ENCODE measurements at regions not wholly inside any gene's neighbourhood (a gene's known extent, or its start where the extent isn't known, plus 50 kb on each side); places are given as distances from the start of the nearest gene placed in this dataset.
"Not testable (repeated sequence)": the region's sequence is repeated elsewhere in the genome, so short reads cannot be mapped to it uniquely, and the experiment has no call there.

- no peak for DNase-seq
- Mint-ChIP-seq H3K4me3 (no peak overlapping the region), H3K9me3 (peaks cover 0 to 17% of the 10 kb centered on the region in 2 donors), H3K36me3 (ENCODE audit: insufficient read depth) (no peaks in the 10 kb centered on the region), H3K27ac (no peak overlapping the region), H3K4me1 (ENCODE audit: low read depth in 2 of 2) (no peaks in the 10 kb centered on the region), H3K27me3 (no peaks in the 10 kb centered on the region)
- no peak for ATAC-seq (replicated peaks)
Observed at GRCh38 chr13:66207610-66208009, 1022.5 kb downstream of the PCDH9 start.

- H3K4me1 Mint-ChIP-seq (ENCODE audit: low read depth in 2 of 2): no peaks in the 10 kb centered on the region
- H3K9me3 Mint-ChIP-seq: peaks cover 0 to 10% of the 10 kb centered on the region in 2 donors
- H3K27me3 Mint-ChIP-seq: no peaks in the 10 kb centered on the region
- no peak overlapping the region for H3K4me3 Mint-ChIP-seq
- no peak overlapping the region for H3K27ac Mint-ChIP-seq
- no peak for ATAC-seq (replicated peaks)
- H3K36me3 Mint-ChIP-seq (ENCODE audit: insufficient read depth): no peaks in the 10 kb centered on the region
- DNase-seq: no peak
Observed at GRCh38 chr13:66205807-66206206, 1024.3 kb downstream of the PCDH9 start.

- H3K4me1 Mint-ChIP-seq (ENCODE audit: low read depth in 2 of 2): no peaks in the 10 kb centered on the region
- no peak overlapping the region for H3K4me3 Mint-ChIP-seq
- no peaks in the 10 kb centered on the region for H3K36me3 Mint-ChIP-seq (ENCODE audit: insufficient read depth)
- DNase-seq (no peak), ATAC-seq (replicated peaks) (no peak)
- no peaks in the 10 kb centered on the region for H3K27me3 Mint-ChIP-seq
- peaks cover 0 to 7% of the 10 kb centered on the region in 2 donors for H3K9me3 Mint-ChIP-seq
- H3K27ac Mint-ChIP-seq: no peak overlapping the region
Observed at GRCh38 chr13:66200555-66200954, 1029.6 kb downstream of the PCDH9 start.

- no peak for ATAC-seq (replicated peaks)
- Mint-ChIP-seq H3K36me3 (ENCODE audit: insufficient read depth) (no peaks in the 10 kb centered on the region), H3K27me3 (no peaks in the 10 kb centered on the region), H3K4me3 (no peak overlapping the region), H3K9me3 (peaks cover 0 to 4% of the 10 kb centered on the region in 2 donors), H3K4me1 (ENCODE audit: low read depth in 2 of 2) (no peaks in the 10 kb centered on the region), H3K27ac (no peak overlapping the region)
- no peak for DNase-seq
Observed at GRCh38 chr13:66195238-66195637, 1034.9 kb downstream of the PCDH9 start.

- Mint-ChIP-seq H3K4me1 (ENCODE audit: low read depth in 2 of 2) (no peaks in the 10 kb centered on the region), H3K36me3 (ENCODE audit: insufficient read depth) (no peaks in the 10 kb centered on the region), H3K9me3 (peaks cover 0 to 4% of the 10 kb centered on the region in 2 donors), H3K27ac (no peak overlapping the region), H3K27me3 (no peaks in the 10 kb centered on the region), H3K4me3 (no peak overlapping the region)
- no peak for DNase-seq
- no peak for ATAC-seq (replicated peaks)
Observed at GRCh38 chr13:66189986-66190385, 1040.2 kb downstream of the PCDH9 start.

- ATAC-seq (replicated peaks) (no peak), DNase-seq (no peak)
- no peak overlapping the region for H3K4me3 Mint-ChIP-seq
- no peaks in the 10 kb centered on the region for H3K27me3 Mint-ChIP-seq
- peaks cover 0 to 14% of the 10 kb centered on the region in 2 donors for H3K9me3 Mint-ChIP-seq
- H3K36me3 Mint-ChIP-seq (ENCODE audit: insufficient read depth): no peaks in the 10 kb centered on the region
- no peaks in the 10 kb centered on the region for H3K4me1 Mint-ChIP-seq (ENCODE audit: low read depth in 2 of 2)
- no peak overlapping the region for H3K27ac Mint-ChIP-seq
Observed at GRCh38 chr13:66180836-66181235, 1049.3 kb downstream of the PCDH9 start.

GRCh38 chr13:66171920-66172319 lies 1058.2 kb downstream of the PCDH9 start:
- peaks cover 0 to 7% of the 10 kb centered on the region in 2 donors for H3K9me3 Mint-ChIP-seq
- H3K4me3 Mint-ChIP-seq: no peak overlapping the region
- no peak for ATAC-seq (replicated peaks)
- H3K4me1 Mint-ChIP-seq (ENCODE audit: low read depth in 2 of 2): no peaks in the 10 kb centered on the region
- no peaks in the 10 kb centered on the region for H3K36me3 Mint-ChIP-seq (ENCODE audit: insufficient read depth)
- no peak overlapping the region for H3K27ac Mint-ChIP-seq
- no peak for DNase-seq
- H3K27me3 Mint-ChIP-seq: no peaks in the 10 kb centered on the region

- DNase-seq (peak in 1 of 3 experiments; percentile 8), ATAC-seq (replicated peaks) (peak; percentile 95)
- peak overlapping the region in 1 of 2 donors; percentile 31 for H3K4me3 Mint-ChIP-seq
- H3K27ac Mint-ChIP-seq: no peak overlapping the region
- H3K9me3 Mint-ChIP-seq: peaks cover 4 to 5% of the 10 kb centered on the region in 2 donors
- no peaks in the 10 kb centered on the region for H3K36me3 Mint-ChIP-seq (ENCODE audit: insufficient read depth)
- no peaks in the 10 kb centered on the region for H3K27me3 Mint-ChIP-seq
- peaks cover 0 to 4% of the 10 kb centered on the region in 2 donors for H3K4me1 Mint-ChIP-seq (ENCODE audit: low read depth in 2 of 2)
Observed at GRCh38 chr13:66162470-66162869, 1067.7 kb downstream of the PCDH9 start.

- H3K27ac Mint-ChIP-seq: no peak overlapping the region
- H3K4me3 Mint-ChIP-seq: no peak overlapping the region
- peaks cover 0 to 4% of the 10 kb centered on the region in 2 donors for H3K4me1 Mint-ChIP-seq (ENCODE audit: low read depth in 2 of 2)
- peaks cover 2 to 5% of the 10 kb centered on the region in 2 donors for H3K9me3 Mint-ChIP-seq
- DNase-seq (no peak), ATAC-seq (replicated peaks) (no peak)
- H3K36me3 Mint-ChIP-seq (ENCODE audit: insufficient read depth): no peaks in the 10 kb centered on the region
- no peaks in the 10 kb centered on the region for H3K27me3 Mint-ChIP-seq
Observed at GRCh38 chr13:66159511-66159910, 1070.6 kb downstream of the PCDH9 start.

- Mint-ChIP-seq H3K4me1 (ENCODE audit: low read depth in 2 of 2) (peaks cover 0 to 1% of the 10 kb centered on the region in 2 donors), H3K27ac (no peak overlapping the region), H3K4me3 (no peak overlapping the region), H3K27me3 (no peaks in the 10 kb centered on the region), H3K9me3 (peaks cover 5 to 7% of the 10 kb centered on the region in 2 donors), H3K36me3 (ENCODE audit: insufficient read depth) (no peaks in the 10 kb centered on the region)
- DNase-seq (no peak), ATAC-seq (replicated peaks) (peak; percentile 61)
Observed at GRCh38 chr13:66154976-66155375, 1075.2 kb downstream of the PCDH9 start.

GRCh38 chr13:66154354-66154753 lies 1075.8 kb downstream of the PCDH9 start:
- H3K27me3 Mint-ChIP-seq: no peaks in the 10 kb centered on the region
- ATAC-seq (replicated peaks) (no peak), DNase-seq (no peak)
- no peaks in the 10 kb centered on the region for H3K36me3 Mint-ChIP-seq (ENCODE audit: insufficient read depth)
- no peak overlapping the region for H3K27ac Mint-ChIP-seq
- H3K4me3 Mint-ChIP-seq: no peak overlapping the region
- H3K9me3 Mint-ChIP-seq: peaks cover 5 to 7% of the 10 kb centered on the region in 2 donors
- peaks cover 0 to 1% of the 10 kb centered on the region in 2 donors for H3K4me1 Mint-ChIP-seq (ENCODE audit: low read depth in 2 of 2)

GRCh38 chr13:66152596-66152995 lies 1077.5 kb downstream of the PCDH9 start:
- no peak for ATAC-seq (replicated peaks)
- H3K27ac Mint-ChIP-seq: no peak overlapping the region
- DNase-seq: no peak
- H3K9me3 Mint-ChIP-seq: peaks cover 5 to 7% of the 10 kb centered on the region in 2 donors
- no peaks in the 10 kb centered on the region for H3K27me3 Mint-ChIP-seq
- H3K4me3 Mint-ChIP-seq: no peak overlapping the region
- no peaks in the 10 kb centered on the region for H3K36me3 Mint-ChIP-seq (ENCODE audit: insufficient read depth)
- H3K4me1 Mint-ChIP-seq (ENCODE audit: low read depth in 2 of 2): peaks cover 0 to 1% of the 10 kb centered on the region in 2 donors

- not testable (repeated sequence) for H3K27me3 Mint-ChIP-seq; H3K4me1 Mint-ChIP-seq (ENCODE audit: low read depth in 2 of 2); ATAC-seq (replicated peaks); H3K27ac Mint-ChIP-seq; H3K36me3 Mint-ChIP-seq (ENCODE audit: insufficient read depth); DNase-seq; H3K4me3 Mint-ChIP-seq
- H3K9me3 Mint-ChIP-seq: peaks cover 27 to 31% of the 10 kb centered on the region in 2 donors
Observed at GRCh38 chr13:66144357-66144756, 1085.8 kb downstream of the PCDH9 start.

GRCh38 chr13:66139701-66140100 lies 1090.4 kb downstream of the PCDH9 start:
- no peak overlapping the region for H3K27ac Mint-ChIP-seq
- peaks cover 18 to 27% of the 10 kb centered on the region in 2 donors for H3K9me3 Mint-ChIP-seq
- H3K27me3 Mint-ChIP-seq: no peaks in the 10 kb centered on the region
- peaks cover 0 to 1% of the 10 kb centered on the region in 2 donors for H3K4me1 Mint-ChIP-seq (ENCODE audit: low read depth in 2 of 2)
- H3K36me3 Mint-ChIP-seq (ENCODE audit: insufficient read depth): no peaks in the 10 kb centered on the region
- no peak for DNase-seq
- no peak overlapping the region for H3K4me3 Mint-ChIP-seq
- no peak for ATAC-seq (replicated peaks)

- DNase-seq (no peak), ATAC-seq (replicated peaks) (no peak)
- Mint-ChIP-seq H3K27me3 (no peaks in the 10 kb centered on the region), H3K9me3 (peaks cover 17 to 27% of the 10 kb centered on the region in 2 donors), H3K27ac (no peak overlapping the region), H3K36me3 (ENCODE audit: insufficient read depth) (no peaks in the 10 kb centered on the region), H3K4me1 (ENCODE audit: low read depth in 2 of 2) (peaks cover 0 to 1% of the 10 kb centered on the region in 2 donors), H3K4me3 (no peak overlapping the region)
Observed at GRCh38 chr13:66139250-66139649, 1090.9 kb downstream of the PCDH9 start.
